Activated CD4-positive, CD25-positive, alpha-beta regulatory T cell (primary cell): ENCODE measurements at regions not wholly inside any gene's neighbourhood (a gene's known extent, or its start where the extent isn't known, plus 50 kb on each side); places are given as distances from the start of the nearest gene placed in this dataset.

Source experiments
- DNase-seq, 4 experiments: peaks; one replicate each; lab custom pipeline; 2025; lab: John Stamatoyannopoulos, UW

DNA sequence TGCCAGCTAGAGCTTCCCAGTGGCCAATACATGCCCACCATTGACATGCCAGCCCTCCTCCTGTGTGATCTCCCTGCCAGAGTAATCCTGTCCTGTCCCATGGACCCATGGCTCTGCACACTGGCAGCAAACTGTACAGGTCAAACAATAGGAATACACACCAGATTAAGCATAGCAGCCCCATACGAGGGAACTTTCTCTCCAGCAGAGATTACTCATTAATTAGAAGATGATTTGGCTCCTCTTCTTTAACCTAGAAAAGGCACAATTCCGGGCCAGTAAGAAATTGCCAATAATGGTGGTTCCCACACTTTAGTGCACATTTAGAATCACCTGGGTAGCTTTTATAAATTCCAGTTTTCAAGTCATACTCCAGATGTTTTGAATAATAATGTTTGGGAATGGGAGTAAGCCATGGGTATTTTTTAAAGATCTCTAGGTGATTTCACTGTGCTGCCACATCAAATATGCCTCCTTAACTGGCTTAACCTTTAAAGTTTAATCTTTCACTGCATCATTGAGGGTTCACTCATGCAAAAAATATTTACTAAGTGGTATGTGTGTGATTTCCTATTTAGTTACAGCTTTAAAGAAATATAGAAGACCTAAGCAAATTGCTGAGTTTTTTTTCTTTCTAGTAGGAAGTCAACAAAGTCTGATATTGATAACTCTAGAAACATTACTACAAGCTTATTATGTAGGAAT lies 277.6 kb upstream of the NWD2 start:
- DNase-seq, result no peak

DNA sequence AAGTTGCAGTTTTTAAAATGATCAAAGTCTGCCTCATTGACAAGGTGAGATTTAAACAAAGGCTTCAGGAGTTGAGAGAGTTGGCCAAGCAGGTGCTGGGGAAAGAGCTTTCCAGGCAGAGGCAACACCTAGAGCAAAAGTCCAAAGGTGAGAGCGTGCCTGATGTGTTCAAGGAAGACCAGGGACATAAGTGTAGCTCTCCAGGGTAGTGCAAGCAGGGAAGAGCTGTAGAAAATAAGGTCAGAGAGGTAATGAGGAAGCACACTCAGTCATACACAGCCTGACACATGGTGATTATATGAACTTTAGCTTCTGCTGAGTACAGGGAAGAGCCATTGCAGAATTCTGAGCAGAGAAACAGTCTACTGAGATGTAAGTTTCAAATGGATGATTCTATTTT lies 265.0 kb upstream of the NWD2 start:
- no peak for DNase-seq

DNA sequence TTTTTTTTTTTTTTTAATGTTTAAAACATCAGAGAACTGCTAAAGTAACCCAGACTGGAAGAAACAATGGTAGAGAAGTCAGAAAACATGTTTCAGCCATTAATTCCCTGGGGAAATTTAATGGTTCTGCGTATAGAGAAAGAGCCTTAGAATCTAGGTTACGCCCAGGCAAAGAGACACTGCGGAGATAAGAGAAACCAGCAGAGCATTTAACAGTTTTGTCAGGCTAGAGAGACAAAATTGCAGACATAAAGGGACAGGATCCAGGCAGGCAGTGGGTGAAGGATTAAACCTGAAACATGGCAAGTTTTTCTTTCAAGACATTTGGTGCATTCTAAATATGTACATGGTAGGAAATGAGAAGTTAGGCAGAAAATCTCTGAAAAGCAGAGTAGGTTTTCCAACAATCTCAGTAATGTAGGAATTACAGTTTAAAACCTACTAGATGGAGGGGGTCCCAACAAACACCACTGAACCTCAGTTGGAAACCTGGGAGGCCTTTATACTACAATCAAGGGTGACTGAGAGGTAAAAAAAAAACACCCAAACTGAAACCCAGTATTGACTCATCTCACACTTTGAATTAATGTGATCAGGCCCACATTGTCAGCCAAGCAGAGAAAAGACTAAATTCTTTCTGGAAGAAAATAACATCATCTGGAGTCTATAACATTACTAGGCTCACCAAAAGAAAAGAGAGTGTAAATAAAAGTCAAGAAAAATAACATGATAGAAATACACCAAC lies 254.2 kb upstream of the NWD2 start:
- DNase-seq, result no peak

DNA sequence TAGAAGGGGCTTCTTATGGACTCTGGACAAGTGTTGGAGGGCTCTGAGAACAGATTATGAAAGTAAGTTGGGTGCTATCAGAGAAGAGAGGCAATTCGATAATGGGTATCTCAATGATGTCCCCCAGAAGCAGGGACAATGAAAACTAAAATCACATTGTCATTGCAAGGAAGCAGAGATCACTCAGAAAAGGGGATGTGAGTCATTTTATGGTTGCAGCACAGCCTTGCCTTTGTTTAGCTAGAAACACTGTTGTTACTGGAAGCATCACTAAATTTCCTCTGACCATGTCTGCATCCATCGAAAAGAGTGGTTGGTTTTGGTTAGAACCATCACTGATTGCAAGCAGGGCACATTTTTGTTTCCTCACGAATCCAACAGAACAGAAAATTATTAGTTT lies 246.8 kb upstream of the NWD2 start:
- DNase-seq, result no peak

DNA sequence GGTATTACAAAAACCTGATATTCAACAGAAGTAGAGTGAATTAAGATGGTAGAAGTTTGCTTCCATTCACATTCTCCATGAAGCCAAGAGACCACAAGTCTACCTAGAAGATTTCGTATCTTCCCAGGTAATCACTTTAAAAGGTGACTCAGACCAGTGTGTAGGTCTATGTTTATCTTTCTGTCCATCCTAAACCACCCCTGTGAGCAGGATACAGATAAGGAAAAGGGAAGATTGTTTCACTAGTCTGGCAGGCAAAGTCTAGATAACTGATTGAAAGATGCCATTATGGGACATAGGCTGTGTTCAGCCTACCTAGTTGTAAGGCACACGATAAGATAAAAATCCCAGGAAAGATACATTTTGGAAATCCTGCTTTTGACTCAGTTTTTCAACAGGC lies 244.3 kb upstream of the NWD2 start:
- DNase-seq, result no peak

DNA sequence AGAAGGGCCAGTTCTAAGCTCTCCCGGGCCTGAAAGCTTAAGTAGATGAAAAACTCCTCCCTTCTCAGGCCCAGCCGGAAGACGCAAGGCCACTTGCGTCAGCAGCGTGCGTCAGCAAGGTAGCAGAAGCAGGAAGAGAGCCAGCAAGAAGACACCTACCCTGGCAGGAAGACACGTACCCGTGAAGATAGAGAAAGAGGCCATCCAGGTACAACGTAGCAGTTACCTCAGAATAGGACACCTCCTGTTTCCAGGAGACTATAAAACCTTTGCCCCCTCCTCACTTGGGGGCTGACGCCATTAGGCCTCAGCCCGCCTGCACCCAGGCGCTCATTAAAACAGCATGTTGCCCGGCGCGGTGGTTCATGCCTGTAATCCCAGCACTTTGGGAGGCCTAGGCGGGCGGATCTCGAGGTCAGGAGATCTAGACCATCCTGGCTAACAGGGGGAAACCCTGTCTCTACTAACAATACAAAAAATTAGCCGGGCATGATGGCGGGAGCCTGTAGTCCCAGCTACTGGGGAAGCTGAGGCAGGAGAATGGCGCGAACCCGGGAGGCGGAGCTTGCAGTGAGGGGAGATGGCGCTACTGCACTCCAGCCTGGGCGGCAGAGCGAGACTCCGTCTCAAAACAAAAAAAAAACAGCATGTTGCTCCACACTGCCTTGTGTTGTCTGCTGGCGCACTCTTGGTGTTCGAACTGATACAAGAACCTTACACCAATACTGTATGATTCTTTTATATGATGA lies 242.7 kb upstream of the NWD2 start:
- no peak for DNase-seq

DNA sequence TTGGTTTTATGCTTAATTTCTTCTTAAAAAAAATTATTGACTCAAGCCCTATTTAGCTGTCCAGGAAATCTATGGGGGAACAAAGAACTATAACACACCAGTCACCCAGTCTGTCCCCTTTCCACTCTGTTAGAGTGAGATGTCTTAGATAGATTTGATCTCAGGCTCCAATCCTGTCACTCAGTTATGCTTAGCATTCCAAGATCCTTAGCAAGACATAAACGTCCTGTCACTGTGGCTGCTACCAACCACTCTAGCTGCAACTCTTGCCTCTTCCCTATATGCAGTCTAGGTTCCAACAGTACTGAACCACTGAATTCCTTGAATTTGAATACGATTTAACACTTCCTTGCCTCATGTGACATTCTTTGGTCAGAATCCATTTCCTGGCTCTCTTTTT lies 241.9 kb upstream of the NWD2 start:
- DNase-seq, result no peak

DNA sequence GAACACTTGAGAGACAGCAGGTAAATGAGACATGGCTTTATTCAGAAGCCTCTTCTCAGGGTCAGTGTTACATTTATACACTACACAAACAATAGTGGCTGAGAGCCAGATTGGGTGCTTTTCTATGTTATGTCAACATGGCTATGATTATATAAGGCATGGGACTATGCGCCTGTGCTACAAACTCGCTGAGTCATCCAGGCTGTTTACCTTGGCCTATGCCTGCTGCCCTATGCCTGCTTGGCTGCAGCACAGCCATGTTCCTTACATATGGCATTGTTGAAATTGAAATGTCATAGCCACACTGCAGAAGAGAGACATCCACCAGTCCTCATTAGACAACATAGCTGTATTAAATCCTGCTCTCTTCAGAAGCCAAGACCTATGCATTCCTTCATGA lies 236.3 kb upstream of the NWD2 start:
- no peak for DNase-seq

DNA sequence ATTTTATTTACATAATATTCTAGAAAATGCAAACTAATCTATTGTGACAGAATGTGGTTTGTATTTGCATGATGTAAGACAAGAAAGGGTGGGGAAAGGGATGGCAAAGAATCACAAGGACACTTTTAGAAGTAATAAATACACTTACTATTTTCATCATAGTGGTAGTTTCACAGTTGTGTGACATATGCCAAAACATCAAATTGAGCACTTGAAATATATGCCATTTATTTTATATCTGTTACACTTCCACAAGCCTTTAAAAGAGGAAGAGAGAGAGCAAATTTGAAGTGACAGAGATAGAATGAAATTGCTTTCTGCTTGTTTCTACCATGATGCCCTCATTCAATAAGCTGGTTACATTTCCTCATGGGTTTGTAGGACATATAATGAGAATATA lies 230.0 kb upstream of the NWD2 start:
- DNase-seq, result no peak

DNA sequence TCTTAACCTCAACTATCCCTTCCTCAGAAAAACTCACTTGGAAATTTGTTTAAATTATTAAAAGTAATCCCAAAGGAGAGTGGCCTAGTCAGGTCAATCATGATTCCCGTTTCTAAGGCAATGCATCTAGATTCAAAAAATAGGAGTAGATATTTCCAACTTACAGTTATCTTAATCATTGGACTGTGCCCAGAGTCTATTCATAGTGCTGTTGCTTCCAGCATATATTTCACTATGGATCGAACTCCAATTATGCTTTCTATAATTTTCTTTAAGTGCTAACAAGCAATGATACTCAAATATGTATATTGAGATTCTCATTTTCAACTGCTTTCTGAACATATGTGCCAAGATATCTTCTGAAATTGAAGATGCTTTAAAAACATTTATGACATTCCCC lies 229.2 kb upstream of the NWD2 start:
- DNase-seq, result no peak

DNA sequence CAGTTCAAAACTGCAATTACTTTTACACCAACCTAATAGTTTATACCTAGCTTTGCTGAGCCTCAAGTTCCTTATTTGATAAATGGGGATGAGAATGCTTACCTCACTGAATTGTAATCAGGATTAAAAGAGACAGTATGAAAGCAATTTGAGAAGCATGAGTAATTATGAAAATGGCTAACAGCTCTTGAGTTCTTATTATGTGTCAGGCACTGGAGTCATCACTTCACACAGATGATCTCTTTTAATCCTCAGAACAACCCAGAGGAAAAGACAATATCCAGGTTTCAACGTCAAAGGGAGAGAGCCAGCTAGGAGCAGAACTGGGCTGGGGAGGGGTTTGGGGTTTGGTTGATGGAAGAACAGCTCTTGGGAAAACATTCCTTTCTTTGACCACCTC lies 221.0 kb upstream of the NWD2 start:
- no peak for DNase-seq

DNA sequence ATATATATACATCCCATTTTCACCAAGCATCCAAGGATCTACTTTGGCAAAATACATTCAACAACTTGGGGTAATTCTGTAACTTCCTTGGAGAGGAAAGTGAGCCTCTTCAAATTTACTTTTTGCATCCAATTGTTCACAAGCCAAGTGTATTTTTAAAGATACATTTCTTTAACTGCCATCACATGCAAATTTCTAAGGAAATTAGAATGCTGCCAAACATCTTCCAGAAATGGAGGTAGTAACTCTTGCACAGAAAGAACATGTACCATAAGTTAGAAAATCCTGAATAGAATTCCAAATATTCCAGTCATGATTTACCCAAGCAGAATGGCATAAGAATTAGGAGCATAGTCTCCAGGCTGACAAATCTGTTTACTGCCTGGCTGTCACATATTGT lies 220.5 kb upstream of the NWD2 start:
- DNase-seq, result no peak

DNA sequence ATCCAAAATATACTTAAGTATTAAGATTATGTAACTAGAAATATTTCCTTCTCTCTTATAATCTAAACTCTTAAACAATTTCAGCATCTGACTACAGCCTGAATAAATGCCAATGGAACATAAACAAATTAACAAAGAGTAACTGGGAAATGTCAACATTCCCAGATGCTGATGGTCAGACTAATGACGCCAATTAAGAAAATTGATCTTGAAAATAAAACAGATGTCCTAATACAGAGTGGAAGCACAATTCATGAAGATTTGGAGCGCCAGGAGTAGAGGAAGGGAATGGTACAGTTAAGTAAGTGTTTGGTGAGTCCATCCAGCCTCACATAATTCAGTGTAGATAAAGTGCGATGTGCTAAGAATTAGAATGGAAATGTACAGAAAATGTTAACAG lies 203.7 kb upstream of the NWD2 start:
- no peak for DNase-seq

DNA sequence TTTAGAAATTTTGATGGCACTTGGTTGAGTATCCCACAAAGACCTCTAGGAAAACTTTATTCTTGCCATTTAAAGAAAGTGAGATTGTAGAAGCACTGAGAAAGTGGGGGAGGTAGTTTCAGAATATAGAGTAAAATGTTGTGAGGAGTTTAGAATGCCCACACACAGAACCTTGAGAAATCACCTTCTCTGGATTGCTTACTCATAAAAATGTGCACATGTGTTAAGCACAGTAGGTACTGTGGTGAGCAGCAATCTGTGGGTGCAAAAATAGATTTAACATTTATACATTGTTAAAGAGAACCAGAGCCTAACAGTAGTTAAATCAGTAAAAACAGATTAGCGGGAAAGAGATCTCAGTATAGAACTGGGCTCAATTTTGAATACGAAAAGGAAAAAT lies 201.2 kb upstream of the NWD2 start:
- DNase-seq, result no peak

DNA sequence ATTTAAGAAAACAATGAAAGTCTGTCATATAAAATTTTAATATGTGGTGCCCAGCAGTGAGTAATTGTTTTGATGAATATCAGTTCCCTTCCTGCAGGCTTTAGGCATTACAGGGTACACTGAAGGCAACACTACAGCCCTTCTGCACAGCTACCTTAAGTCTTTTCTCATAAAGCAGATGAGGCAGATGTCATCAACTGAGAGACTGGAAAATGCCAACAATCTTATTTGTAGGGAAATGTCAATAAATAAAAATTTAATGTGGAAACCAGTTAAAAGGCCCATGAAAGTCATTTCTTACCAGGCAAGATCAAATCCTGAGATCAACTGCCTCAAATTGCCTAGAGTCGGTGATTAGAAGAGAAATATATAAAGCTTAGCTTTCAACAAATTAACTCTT lies 193.4 kb upstream of the NWD2 start:
- DNase-seq, result no peak

DNA sequence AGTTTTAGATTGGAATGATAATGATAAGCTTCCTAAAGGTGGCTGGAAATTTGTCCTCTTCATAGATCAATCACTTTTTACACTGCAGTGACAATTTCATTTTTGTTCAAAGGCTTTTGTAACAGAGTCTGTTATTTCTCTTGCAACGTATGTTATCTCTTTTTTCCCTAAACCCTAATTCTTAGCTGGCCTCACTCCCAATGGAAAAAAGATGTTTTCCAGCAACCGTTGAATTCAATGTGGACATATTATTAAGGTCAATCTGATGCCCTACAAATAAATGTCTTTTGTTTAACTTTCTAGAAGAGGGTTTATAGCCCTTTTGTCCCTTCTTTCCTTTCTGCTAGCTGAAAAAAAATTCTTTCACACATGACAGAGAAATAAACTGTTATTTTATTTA lies 192.7 kb upstream of the NWD2 start:
- DNase-seq, result no peak

DNA sequence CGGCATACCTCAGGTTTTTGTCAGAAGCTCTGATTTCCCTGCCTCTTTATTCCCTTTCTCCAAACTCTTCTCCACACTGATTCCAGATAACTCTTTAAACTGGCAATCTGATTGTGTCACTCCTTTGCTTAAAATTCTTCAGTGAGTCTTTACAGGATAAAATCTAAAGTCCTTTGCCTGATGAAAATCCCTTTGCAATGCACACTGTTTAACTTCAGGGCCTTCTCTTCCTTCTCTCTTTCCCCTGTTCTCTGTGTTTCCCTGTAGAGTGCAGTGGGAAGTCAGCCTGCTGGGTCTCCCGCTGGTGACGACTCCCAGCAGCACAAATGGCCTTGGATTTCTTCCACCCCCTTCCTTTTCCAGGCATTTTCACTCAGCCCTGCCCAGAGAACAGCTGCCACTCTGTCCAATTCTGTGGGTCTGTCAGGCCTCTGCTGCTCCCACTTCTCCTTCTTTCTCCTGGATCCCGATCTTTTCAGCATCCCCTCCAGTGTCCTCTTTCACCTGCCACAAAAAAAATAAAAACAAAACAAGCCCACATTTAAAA lies 189.9 kb upstream of the NWD2 start:
- no peak for DNase-seq

DNA sequence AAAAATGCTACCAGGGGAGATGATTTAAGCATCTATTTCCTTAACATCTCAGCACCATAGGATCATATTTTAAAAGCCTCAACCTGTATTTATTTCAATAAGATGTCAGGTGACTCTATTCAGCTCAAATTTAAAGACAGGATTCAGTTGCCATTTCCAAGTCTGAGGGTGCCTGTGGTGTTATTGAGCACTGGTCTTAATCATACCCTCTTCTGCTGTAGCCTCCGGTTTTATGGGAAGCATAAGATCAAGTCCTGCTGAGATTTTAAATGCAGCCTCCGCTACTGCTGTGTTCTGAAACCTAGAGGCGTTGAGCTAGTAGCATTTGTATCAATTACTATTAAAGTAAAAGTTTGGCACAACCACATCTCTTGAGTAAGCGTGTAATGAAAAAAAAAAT lies 185.7 kb upstream of the NWD2 start:
- no peak for DNase-seq

DNA sequence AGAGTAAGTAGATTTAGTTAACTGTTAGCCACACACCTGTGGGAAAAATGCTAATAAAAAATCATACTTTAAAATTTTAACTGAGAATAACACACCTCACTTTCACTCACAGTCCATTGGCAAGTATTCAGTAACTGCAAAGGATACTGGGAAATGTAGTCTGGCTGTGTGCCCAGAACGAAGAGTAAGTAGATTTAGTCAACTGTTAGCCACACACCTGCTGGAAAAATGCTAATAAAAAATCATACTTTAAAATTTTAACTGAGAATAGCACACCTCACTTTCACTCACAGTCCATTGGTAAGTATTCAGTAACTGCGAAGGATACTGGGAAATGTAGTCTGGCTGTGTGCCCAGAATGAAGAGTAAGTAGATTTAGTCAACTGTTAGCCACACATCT lies 178.4 kb upstream of the NWD2 start:
- DNase-seq, result no peak

DNA sequence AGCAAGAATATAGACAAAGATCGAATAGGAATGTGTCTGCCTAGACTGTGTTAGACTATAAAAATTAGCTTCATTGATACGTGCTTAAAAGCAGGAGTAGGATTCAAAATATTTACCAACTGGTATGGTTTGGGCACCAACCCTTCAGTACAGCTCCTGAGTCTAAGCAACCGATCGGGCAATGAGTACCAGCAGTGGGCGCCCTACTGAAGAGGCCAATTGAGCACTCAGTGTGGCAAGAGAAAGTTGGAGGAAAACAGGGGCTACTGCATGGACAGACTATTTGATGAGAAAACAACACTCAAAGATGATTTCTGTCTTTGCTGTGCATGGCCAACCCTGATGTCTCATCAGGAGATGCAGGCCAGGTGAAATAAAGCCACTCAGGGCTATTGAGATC lies 176.0 kb upstream of the NWD2 start:
- no peak for DNase-seq

DNA sequence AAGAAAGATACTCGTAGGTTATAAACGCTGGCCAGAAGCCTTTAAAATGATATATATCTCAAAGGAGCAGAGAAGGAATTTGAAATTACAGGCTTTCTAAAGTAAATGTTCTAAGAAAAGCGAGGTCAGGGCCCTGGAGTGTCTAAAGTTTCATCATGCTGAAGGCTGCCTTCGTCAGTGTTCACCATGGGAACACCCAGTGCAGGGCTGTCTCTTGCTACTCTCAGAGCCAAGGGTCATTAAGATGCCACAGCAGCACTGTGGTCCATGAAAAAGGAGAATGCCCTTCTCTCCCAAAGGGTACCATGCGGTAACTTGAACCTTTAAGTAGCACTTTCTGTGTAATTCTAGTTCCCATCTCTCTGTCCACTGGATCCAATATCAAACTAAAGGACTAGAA lies 174.5 kb upstream of the NWD2 start:
- no peak for DNase-seq

DNA sequence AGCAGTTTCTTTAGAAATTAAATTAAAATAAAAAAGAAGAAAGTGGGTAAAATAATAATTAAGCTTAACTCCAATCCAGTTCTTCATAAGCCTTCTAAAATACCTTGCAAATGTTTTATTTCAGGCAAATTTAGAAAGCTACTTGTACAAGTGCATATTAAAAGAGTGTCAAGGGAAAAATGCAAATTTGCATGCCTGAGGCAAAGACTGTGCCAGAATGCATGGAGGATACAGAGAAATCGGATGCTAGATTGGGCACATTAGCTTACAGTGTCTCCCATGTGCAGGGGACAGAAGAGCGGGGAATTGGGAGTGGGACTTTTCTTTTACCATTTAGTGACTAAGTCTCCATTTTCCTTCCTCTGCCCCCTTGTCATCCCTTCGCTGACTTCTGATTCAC lies 173.0 kb upstream of the NWD2 start:
- no peak for DNase-seq

DNA sequence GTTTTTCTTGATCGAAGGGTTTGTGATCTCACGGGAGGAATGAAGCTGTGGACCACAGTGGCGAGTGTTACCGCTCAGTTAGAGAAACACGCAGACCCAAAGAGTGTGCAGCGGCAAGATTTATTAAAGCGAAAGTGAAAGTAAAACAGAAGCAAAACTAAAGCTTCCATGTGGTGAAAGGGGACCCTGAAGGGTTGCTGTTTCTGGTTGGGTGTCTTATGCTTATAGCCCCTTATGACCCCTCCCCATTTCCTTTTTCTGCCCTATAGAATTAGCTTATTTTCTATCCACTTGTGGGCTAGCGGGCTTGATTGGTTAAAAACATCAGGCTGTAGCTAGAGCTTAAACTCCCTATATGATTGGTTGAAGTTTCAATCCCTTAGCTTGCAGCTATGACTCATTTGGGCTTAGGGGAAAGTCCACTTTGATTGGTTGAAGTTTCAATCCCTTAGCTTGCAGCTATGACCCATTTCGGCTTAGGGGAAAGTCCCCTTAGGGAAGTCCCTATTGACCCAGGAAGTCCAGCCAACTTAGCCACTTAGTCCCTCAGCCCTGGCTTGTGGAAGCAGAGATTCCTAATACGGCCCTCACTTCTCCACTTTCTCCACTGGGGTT lies 171.2 kb upstream of the NWD2 start:
- DNase-seq, result no peak
